ENCODE measurements at regions not wholly inside any gene's neighbourhood (a gene's known extent, or its start where the extent isn't known, plus 50 kb on each side); places are given as distances from the start of the nearest gene placed in this dataset.
"Not testable (repeated sequence)": the region's sequence is repeated elsewhere in the genome, so short reads cannot be mapped to it uniquely, and the experiment has no call there.

DNA sequence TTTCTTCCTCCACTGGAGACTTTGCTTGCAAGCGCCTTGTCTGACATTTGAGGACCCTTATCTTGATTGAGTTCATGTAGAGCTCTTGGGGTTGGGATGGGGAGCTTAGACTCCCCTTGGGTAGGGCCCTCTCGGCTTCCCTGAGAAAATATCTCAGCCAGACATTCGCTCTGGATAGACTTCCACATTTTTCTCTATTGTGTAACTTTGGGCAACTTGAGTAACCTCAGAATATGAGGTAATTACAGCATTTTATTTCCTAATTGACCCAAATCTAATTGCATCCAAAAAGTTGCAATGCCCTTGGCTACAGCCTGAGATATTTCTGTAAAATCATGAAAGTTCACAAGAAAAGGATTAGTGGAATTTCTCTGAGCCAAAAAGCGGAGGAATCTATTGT, 102.8 kb upstream of the MXRA5 start:
- DNase-seq, result no peak
- intact Hi-C loops (cut with DNase I), result no loop called here
- peak; percentile 70 to 78 for ATAC-seq

- no peak for ATAC-seq
- no peak for DNase-seq
- intact Hi-C loops (cut with DNase I), result no loop called here
Measured at GRCh38 chrX:3448563-3448962, 102.1 kb upstream of the MXRA5 start.

DNA sequence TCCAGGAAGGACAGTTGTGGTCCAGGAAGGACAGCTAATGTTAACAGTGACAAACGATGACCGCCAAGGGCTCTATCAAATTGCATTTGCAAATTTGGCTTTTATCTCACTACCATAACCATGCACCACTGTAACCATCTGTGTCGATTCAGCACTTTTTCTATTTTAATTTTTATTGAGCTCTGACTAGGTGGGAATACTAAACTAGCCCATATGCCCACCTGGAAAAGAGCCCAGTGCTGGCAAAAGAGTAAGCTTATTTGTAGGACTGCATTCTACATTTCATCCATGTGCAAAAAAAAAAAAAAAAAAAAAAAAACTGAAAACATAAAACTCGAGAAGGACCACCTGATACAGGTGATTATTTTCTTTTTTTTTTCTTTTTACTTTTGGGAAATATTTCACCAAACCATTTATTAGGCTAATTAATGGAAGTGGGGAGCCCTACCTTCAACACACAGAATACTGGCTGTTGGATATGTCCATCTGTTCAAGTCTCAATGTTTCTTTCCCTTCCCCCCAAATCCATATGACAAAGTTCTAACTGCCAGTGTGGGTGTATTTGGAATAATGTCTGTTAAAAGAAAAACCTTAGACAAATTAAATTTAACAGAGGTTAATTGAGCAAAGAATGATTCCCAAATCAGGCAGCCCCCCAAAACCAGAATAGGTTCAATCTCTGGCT, 99.5 kb upstream of the MXRA5 start:
- ATAC-seq, result no peak
- intact Hi-C loops (cut with DNase I), result no loop called here

DNA sequence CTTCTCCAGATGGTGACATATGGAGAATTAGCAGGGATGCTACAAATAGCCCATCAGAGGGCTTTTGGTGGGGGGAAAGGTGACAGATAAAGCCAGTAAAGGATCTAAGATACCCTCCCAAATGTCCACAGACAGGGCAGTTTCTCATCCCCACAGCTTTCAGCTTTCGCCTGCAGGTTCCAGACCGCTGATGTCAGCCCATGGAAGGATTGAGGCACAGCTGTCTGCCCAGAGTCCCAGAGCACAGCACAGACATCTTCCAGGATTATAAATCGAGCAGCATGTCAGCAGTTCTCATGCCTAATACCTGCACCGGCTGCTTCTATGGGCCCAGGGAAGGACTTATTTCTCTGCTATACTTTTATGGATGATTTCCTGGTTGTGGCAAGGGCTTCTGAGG, 96.7 kb upstream of the MXRA5 start:
- ATAC-seq, result no peak
- DNase-seq, result no peak
- intact Hi-C loops (cut with DNase I), result no loop called here

More for the DNA sequence above, 99.5 kb upstream of the MXRA5 start:
- DNase-seq, result no peak

DNA sequence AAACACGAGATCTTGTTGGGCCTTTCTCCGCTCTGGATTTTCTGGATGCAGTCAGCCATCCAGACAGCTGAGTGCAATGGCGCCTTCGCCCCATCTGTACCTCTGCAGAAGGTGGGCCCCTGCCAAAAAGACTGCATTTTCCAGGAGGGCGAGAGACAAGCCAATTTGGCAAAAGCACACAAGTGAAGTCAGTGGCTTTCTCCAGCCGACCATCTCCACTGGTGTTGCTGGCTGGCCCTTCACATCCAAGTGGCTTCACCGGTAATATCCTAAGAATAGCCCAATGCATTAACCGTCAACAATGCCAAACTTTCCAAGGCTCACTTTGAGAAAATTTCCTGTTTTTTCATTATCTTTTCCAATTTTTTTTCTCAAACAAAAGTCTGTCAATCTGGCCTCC, 96.2 kb upstream of the MXRA5 start:
- intact Hi-C loops (cut with DNase I), result no loop called here
- no peak for ATAC-seq
- DNase-seq, result no peak

- intact Hi-C loops (cut with DNase I), result no loop called here
- ATAC-seq (no peak), DNase-seq (no peak)
Measured at GRCh38 chrX:3440981-3441380, 94.5 kb upstream of the MXRA5 start.

- DNase-seq; ATAC-seq; intact Hi-C loops (cut with DNase I): not testable (repeated sequence)
Measured at GRCh38 chrX:3435916-3436315, 89.5 kb upstream of the MXRA5 start.

GRCh38 chrX:3435057-3435456, 88.6 kb upstream of the MXRA5 start:
- ATAC-seq (no peak), DNase-seq (no peak)
- intact Hi-C loops (cut with DNase I), result no loop called here

DNA sequence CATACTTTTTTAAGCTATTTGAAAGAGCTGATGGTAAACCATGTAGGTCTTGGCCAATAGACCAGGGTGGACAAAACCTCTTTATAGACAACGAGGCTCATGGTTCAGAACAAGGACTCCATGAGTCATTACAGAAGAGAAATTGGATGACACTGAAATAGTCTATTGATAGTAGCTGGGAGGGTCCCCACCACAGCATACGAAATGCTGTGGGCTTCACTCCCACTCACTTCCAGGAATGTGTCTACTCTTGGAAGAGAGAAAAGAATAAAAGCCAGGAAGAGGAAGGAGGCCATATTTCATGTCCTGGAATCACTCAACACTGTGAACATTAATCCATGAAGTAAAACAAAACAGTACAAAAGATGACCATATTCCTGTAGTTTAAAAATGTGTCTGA, 82.3 kb upstream of the MXRA5 start:
- intact Hi-C loops (cut with DNase I), result no loop called here
- ATAC-seq (peak in 1 of 2 donors; percentile 57), DNase-seq (no peak)

DNA sequence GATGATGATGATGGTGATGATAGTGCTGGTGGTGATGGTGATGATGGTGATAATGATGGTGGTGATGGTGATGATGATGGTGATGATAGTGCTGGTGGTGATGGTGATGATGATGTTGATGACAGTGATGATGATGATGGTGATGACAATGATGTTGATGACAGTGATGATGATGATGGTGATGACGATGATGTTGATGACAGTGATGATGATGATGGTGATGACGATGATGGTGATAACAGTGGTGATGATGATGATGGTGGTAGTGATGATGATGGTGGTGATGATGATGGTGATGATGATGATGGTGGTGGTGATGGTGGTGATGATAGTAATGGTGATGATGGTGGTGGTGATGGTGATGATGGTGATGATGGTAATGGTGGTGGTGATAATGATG, 80.1 kb upstream of the MXRA5 start:
- DNase-seq, result no peak
- ATAC-seq, result no peak
- intact Hi-C loops (cut with DNase I), result no loop called here

- intact Hi-C loops (cut with DNase I), result no loop called here
- DNase-seq (no peak), ATAC-seq (no peak)
Measured at GRCh38 chrX:3425031-3425430, 78.6 kb upstream of the MXRA5 start.

- ATAC-seq (no peak), DNase-seq (no peak)
- intact Hi-C loops (cut with DNase I), result no loop called here
Measured at GRCh38 chrX:3420316-3420715, 73.9 kb upstream of the MXRA5 start.

GRCh38 chrX:3415011-3415410, 68.6 kb upstream of the MXRA5 start:
- ATAC-seq, result no peak
- intact Hi-C loops (cut with DNase I), result no loop called here
- no peak for DNase-seq

GRCh38 chrX:3411626-3412025, 65.2 kb upstream of the MXRA5 start:
- DNase-seq; intact Hi-C loops (cut with DNase I); ATAC-seq: not testable (repeated sequence)

GRCh38 chrX:3409936-3410335, 63.5 kb upstream of the MXRA5 start:
- ATAC-seq; intact Hi-C loops (cut with DNase I); DNase-seq: not testable (repeated sequence)

DNA sequence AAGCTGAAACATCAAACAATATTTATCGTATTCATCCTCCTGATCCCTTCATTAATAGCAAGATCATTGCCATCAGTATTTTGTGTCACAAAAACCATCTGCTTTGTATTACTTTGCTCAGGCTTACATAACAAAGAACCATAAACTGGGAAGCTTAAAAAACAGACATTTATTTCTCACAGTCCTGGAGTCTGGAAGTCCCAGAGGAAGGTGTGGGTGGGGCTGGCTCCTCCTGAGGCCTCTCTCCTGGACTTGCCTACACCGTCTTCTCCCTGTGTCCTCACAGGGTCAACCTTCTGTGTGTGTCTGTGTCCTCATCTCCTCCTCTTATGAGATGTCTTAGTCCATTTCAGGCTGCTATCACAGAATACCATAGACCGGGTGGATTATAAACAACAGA, 61.3 kb upstream of the MXRA5 start:
- ATAC-seq (no peak), DNase-seq (no peak)
- intact Hi-C loops (cut with DNase I), result no loop called here

GRCh38 chrX:3407121-3407520, 60.7 kb upstream of the MXRA5 start:
- ATAC-seq, result no peak
- no peak for DNase-seq
- intact Hi-C loops (cut with DNase I), result no loop called here

- intact Hi-C loops (cut with DNase I), result no loop called here
- peak in 1 of 2 donors; percentile 67 for ATAC-seq
- no peak for DNase-seq
Measured at GRCh38 chrX:3403748-3404147, 57.3 kb upstream of the MXRA5 start.

All from left cardiac atrium (tissue), 4 donors.